ENCODE measurements at regions not wholly inside any gene's neighbourhood (a gene's known extent, or its start where the extent isn't known, plus 50 kb on each side); places are given as distances from the start of the nearest gene placed in this dataset.

GRCh38 chr15:93562395-93563123, 473.5 kb upstream of the RGMA start:
- ATAC-seq (no peak), DNase-seq (ENCODE audit: low spot score) (no peak)
- H3K27me3 Mint-ChIP-seq (ENCODE audit: low read depth): no peaks in the 10 kb centered on the region
- H3K27ac Mint-ChIP-seq: no peak overlapping the region
- TF ChIP-seq, protein P1, sequence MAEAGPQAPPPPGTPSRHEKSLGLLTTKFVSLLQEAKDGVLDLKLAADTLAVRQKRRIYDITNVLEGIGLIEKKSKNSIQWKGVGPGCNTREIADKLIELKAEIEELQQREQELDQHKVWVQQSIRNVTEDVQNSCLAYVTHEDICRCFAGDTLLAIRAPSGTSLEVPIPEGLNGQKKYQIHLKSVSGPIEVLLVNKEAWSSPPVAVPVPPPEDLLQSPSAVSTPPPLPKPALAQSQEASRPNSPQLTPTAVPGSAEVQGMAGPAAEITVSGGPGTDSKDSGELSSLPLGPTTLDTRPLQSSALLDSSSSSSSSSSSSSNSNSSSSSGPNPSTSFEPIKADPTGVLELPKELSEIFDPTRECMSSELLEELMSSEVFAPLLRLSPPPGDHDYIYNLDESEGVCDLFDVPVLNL (CRISPR knock-in tag; IDR thresholded peaks at IDR 0.05; ENCODE audit: borderline replicate concordance, low read depth): no peak
- TF ChIP-seq ZNF219 (CRISPR knock-in tag; IDR thresholded peaks at IDR 0.05; ENCODE audit: borderline replicate concordance) (no peak), ZNF121 (CRISPR knock-in tag; IDR thresholded peaks at IDR 0.05) (no peak), NR1H2 (CRISPR knock-in tag; IDR thresholded peaks at IDR 0.05) (no peak), GTF2I (CRISPR knock-in tag; conservative IDR thresholded peaks at IDR 0.05) (no peak), SMAD4 (CRISPR knock-in tag; IDR thresholded peaks at IDR 0.05) (no peak), ATF2 (CRISPR knock-in tag; IDR thresholded peaks at IDR 0.05; ENCODE audit: borderline replicate concordance, low read depth) (no peak), ZBTB43 (CRISPR knock-in tag; IDR thresholded peaks at IDR 0.05) (no peak), CBFB (CRISPR knock-in tag; IDR thresholded peaks at IDR 0.05; ENCODE audit: low read depth) (no peak), ETV6 (CRISPR knock-in tag; IDR thresholded peaks at IDR 0.05) (no peak), ZNF423 (CRISPR knock-in tag; IDR thresholded peaks at IDR 0.05) (no peak), PRRX2 (CRISPR knock-in tag; IDR thresholded peaks at IDR 0.05) (no peak), ZNF532 (CRISPR knock-in tag; IDR thresholded peaks at IDR 0.05; ENCODE audit: borderline replicate concordance) (no peak), NFE2L1 (CRISPR knock-in tag; IDR thresholded peaks at IDR 0.05) (no peak), MLX (CRISPR knock-in tag; IDR thresholded peaks at IDR 0.05) (no peak), NR2C2 (CRISPR knock-in tag; IDR thresholded peaks at IDR 0.05) (no peak), ZNF671 (CRISPR knock-in tag; IDR thresholded peaks at IDR 0.05) (no peak)
- TF ChIP-seq, protein P2, sequence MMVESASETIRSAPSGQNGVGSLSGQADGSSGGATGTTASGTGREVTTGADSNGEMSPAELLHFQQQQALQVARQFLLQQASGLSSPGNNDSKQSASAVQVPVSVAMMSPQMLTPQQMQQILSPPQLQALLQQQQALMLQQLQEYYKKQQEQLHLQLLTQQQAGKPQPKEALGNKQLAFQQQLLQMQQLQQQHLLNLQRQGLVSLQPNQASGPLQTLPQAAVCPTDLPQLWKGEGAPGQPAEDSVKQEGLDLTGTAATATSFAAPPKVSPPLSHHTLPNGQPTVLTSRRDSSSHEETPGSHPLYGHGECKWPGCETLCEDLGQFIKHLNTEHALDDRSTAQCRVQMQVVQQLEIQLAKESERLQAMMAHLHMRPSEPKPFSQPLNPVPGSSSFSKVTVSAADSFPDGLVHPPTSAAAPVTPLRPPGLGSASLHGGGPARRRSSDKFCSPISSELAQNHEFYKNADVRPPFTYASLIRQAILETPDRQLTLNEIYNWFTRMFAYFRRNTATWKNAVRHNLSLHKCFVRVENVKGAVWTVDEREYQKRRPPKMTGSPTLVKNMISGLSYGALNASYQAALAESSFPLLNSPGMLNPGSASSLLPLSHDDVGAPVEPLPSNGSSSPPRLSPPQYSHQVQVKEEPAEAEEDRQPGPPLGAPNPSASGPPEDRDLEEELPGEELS (CRISPR knock-in tag; IDR thresholded peaks at IDR 0.05): no peak
- TF ChIP-seq, protein P3, sequence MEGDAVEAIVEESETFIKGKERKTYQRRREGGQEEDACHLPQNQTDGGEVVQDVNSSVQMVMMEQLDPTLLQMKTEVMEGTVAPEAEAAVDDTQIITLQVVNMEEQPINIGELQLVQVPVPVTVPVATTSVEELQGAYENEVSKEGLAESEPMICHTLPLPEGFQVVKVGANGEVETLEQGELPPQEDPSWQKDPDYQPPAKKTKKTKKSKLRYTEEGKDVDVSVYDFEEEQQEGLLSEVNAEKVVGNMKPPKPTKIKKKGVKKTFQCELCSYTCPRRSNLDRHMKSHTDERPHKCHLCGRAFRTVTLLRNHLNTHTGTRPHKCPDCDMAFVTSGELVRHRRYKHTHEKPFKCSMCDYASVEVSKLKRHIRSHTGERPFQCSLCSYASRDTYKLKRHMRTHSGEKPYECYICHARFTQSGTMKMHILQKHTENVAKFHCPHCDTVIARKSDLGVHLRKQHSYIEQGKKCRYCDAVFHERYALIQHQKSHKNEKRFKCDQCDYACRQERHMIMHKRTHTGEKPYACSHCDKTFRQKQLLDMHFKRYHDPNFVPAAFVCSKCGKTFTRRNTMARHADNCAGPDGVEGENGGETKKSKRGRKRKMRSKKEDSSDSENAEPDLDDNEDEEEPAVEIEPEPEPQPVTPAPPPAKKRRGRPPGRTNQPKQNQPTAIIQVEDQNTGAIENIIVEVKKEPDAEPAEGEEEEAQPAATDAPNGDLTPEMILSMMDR (IDR thresholded peaks at IDR 0.05): no peak
- TF ChIP-seq, protein P4, sequence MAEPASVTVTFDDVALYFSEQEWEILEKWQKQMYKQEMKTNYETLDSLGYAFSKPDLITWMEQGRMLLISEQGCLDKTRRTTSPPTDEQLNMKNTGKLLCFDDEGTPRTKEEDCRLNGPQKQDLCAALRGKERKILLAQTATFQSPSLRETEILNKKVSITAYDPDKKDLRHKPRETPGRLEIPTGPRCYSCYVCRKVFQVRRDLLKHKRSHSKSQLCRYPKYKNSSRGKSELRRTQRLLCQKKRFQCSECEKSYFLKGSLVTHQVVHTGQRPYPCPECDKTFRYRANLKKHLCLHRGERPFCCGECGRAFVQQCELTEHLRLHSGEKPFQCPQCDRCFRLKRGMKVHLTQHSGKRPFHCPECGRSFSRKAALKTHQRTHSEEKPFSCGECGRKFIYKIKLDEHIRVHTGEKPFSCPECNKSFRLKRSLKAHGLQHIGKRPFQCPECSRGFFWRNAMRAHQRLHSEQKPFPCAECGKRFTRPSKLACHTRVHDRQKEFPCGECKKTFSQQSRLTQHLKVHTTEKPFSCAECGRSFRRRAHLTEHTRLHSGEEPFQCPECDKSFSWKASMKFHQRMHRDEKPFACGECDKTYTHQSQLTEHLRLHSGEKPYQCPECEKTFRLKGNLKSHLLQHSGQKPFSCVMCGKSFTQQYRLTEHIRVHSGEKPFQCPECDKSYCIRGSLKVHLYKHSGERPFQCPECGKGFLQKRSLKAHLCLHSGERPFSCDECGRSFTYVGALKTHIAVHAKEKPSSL (CRISPR knock-in tag; conservative IDR thresholded peaks at IDR 0.05): no peak
- peaks cover 16% of the 10 kb centered on the region for H3K4me1 Mint-ChIP-seq
- ChIA-PET POLR2A (no interaction called here), CTCF (no interaction called here)
- no peak overlapping the region for H3K4me3 Mint-ChIP-seq
- H3K9me3 Mint-ChIP-seq: peaks cover 4% of the 10 kb centered on the region; the same call in 1 of the 2 replicates
- no peaks in the 10 kb centered on the region for H3K36me3 Mint-ChIP-seq
